Heart left ventricle (tissue), 13 donors: ENCODE measurements at regions not wholly inside any gene's neighbourhood (a gene's known extent, or its start where the extent isn't known, plus 50 kb on each side); places are given as distances from the start of the nearest gene placed in this dataset.

Experiments
- CTCF ChIP-seq, 12 donors: fragments of 200-600 bp; sonication (generic) in 4 of 12; IDR thresholded peaks; one replicate each; pipeline versions ENCODE4 v1.5.0 to v1.8.0; 2018 to 2022; ENCODE audit warnings: antibody characterized with exemption in 12 of 12, mild to moderate bottlenecking in 5 of 12
- POLR2A ChIP-seq, 2 donors: fragments of 450-650 bp; IDR thresholded peaks; one replicate each; pipeline ENCODE4 v1.6.1; 2017; ENCODE audit warnings: antibody characterized with exemption in 2 of 2, mild to moderate bottlenecking in 2 of 2, moderate library complexity in 2 of 2
- donor health status: ischemic (EF 13 %, LVEDD 7.1; RV severe dilation, severe dysfunction).
- donor health status: DM: no; HTN: yes; CAD: no.
- donor health status: DM: no; HTN: no; CAD: no.
- donor health status: ischemic (EF 25% LVEDD 6.9; RV normal size, moderate dysfunction).
- donor health status: ischemic (EF 25% LVEDD 5.7; RV mildly dilated, moderate dysfunction).
- donor health status: ischemic (EF 35%, LVEDD 5.7; RV mildly dilated, moderate dysfunction).
- donor health status: nonischemic (EF 11% LVEDD 7.7; RV severe dilation, severe dysfunction).
- donor health status: DM: yes; HTN: yes; CAD: no.
- donor health status: PGD.
- donor health status: ischemic (EF 29% LVEDD 5.4; RV normal size, mild dysfunction).
- donor health status: nonischemic (EF 23%, LVEDD 6.1; RV moderate dilation, normal function).

- no peak for TF ChIP-seq POLR2A (IDR thresholded peaks at IDR 0.05)
- no peak for TF ChIP-seq CTCF (IDR thresholded peaks at IDR 0.05)
Measured at GRCh38 chr13:64441740-64442139, 2788.4 kb downstream of the PCDH9 start.
